ENCODE measurements at regions not wholly inside any gene's neighbourhood (a gene's known extent, or its start where the extent isn't known, plus 50 kb on each side); places are given as distances from the start of the nearest gene placed in this dataset.
"Not testable (repeated sequence)": the region's sequence is repeated elsewhere in the genome, so short reads cannot be mapped to it uniquely, and the experiment has no call there.

DNA sequence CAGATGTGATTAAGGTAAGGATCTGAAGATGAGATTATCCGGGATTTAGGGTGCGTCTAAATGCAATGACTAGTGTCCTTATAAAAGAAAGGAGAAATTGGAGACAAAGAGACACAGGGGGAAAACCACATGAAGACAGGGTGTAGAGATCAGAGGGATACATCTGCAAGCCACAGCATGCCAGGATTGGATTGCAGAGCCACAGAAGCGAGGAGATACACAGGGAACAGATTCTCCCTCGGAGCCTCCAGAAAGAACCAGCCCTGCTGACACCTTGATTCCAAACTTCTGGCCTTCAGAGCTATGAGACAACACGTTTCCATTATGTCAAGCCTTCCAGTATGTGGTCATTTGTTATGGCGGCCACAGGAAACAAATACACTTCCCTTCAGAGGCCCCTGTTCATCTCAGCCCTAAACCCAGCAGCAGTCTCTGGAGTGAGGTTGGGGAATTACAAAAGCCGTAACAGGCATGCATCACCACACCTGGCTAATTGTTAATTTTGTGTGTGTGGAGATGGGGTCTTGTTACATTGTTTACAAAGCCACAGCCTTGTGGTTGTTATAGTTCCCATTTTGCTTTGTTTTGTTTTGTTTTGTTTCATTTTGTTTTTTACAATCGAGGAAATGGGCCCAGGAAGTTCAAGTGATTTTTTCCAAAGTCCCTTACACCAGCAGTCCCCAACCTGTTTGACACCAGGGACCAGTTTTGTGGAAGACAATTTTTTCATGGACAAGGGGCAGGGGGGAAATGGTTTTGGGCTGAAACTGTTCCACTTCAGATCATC lies 51.6 kb upstream of the LYRM9 start:
- Histone ChIP-seq H3K27me3 (ENCODE audit: control insufficient read depth, insufficient read depth, low read length) (peaks cover 3% of the 10 kb centered on the region), H3K9me3 (replicated peaks; ENCODE audit: low read length) (no peaks in the 10 kb centered on the region), H3K36me3 (ENCODE audit: insufficient read depth, low read length) (no peaks in the 10 kb centered on the region), H3K4me1 (ENCODE audit: control insufficient read depth, insufficient read depth, low read length) (no peaks in the 10 kb centered on the region), H3K4me3 (ENCODE audit: low read length) (no peak overlapping the region), H3K4me2 (ENCODE audit: low read length) (no peak overlapping the region), H3K9ac (ENCODE audit: low read depth, low read length) (no peak overlapping the region)

DNA sequence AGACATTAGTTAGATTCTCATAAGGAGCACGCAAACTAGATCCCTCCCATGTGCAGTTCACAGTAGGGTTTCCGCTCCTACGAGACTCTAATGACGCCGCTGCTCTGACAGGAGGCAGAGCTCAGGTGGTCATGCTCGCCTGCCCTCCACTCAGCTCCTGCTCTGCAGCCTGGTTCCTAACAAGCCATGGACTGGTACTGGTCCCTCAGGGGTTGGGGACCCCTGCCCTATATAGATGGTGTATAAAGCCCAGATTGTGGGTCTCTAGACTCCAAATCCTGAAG lies 52.1 kb upstream of the LYRM9 start:
- H3K36me3 ChIP-seq (ENCODE audit: insufficient read depth, low read length): no peaks in the 10 kb centered on the region

DNA sequence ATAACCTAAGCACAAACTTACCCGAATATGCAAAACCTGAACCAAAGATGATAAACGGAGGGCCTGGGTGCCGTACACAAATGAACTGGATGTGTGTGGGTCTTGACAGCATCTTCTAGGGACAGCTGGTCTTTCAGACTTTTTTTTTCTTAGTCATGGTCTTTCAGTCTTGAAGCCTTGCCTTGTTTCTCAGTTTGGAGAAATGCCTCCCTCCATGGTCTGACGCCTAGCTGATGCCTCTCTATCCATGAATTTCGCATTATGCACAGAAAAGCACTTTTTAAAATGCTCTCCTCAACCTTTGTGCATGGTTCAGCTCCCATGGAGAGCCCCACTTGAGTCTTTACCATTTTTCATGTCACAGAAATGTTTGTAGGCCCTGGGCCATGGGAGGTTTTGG lies 52.8 kb upstream of the LYRM9 start:
- Histone ChIP-seq H3K4me1 (ENCODE audit: control insufficient read depth, insufficient read depth, low read length) (no peaks in the 10 kb centered on the region), H3K27me3 (ENCODE audit: control insufficient read depth, insufficient read depth, low read length) (peaks cover 4% of the 10 kb centered on the region), H3K9ac (ENCODE audit: low read depth, low read length) (no peak overlapping the region), H3K4me3 (ENCODE audit: low read length) (no peak overlapping the region), H3K9me3 (replicated peaks; ENCODE audit: low read length) (no peaks in the 10 kb centered on the region), H3K36me3 (ENCODE audit: insufficient read depth, low read length) (no peaks in the 10 kb centered on the region), H3K4me2 (ENCODE audit: low read length) (no peak overlapping the region)

More for the DNA sequence above, 52.1 kb upstream of the LYRM9 start:
- Histone ChIP-seq H3K9me3 (replicated peaks; ENCODE audit: low read length) (no peaks in the 10 kb centered on the region), H3K4me3 (ENCODE audit: low read length) (no peak overlapping the region), H3K27me3 (ENCODE audit: control insufficient read depth, insufficient read depth, low read length) (peaks cover 4% of the 10 kb centered on the region), H3K9ac (ENCODE audit: low read depth, low read length) (no peak overlapping the region), H3K4me2 (ENCODE audit: low read length) (no peak overlapping the region), H3K4me1 (ENCODE audit: control insufficient read depth, insufficient read depth, low read length) (no peaks in the 10 kb centered on the region)

DNA sequence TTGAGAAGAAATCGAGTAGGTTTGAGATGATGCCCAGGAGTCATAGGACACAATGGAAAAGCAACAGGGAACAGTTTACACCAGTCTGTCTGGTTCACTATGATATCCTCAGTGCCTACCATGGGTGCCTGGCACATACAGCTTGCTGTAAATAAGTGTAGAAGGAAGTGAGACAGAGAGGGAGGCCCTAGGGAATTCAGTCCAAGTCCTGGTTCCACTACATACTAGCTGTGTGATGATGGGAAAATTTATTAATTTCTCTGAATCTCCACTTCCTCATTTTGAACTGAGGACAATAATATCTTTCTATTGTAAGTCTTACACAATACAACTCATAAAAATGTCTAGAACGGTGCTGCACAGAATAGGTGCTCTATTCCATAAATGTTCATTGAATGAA lies 53.3 kb upstream of the LYRM9 start:
- Histone ChIP-seq H3K4me2 (ENCODE audit: low read length) (no peak overlapping the region), H3K9ac (ENCODE audit: low read depth, low read length) (no peak overlapping the region), H3K27me3 (ENCODE audit: control insufficient read depth, insufficient read depth, low read length) (peaks cover 7% of the 10 kb centered on the region), H3K36me3 (ENCODE audit: insufficient read depth, low read length) (no peaks in the 10 kb centered on the region), H3K9me3 (replicated peaks; ENCODE audit: low read length) (no peaks in the 10 kb centered on the region), H3K4me1 (ENCODE audit: control insufficient read depth, insufficient read depth, low read length) (no peaks in the 10 kb centered on the region), H3K4me3 (ENCODE audit: low read length) (no peak overlapping the region)

DNA sequence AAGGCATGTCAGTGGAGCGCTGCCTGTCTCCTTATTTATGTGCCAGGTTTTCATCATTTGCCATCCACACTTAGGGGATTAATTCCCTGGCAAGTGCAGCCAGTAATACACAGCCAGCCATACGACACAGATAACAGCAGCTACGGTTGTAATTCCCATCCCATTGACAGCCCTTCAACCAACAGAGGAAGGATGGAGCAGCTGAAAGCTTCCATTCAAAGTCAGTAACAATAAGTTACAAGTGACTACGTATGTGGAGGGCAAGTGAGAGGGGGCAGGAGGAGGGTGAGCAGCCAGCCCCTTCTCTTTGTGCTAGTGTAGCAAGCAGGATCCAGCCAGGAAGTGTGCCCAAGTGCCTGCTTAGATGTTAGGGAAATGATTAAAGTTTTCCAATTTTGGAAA lies 53.8 kb upstream of the LYRM9 start:
- no peak overlapping the region for H3K4me2 ChIP-seq (ENCODE audit: low read length)
- peaks cover 12% of the 10 kb centered on the region for H3K27me3 ChIP-seq (ENCODE audit: control insufficient read depth, insufficient read depth, low read length)
- no peaks in the 10 kb centered on the region for H3K4me1 ChIP-seq (ENCODE audit: control insufficient read depth, insufficient read depth, low read length)
- no peaks in the 10 kb centered on the region for H3K9me3 ChIP-seq (replicated peaks; ENCODE audit: low read length)
- H3K36me3 ChIP-seq (ENCODE audit: insufficient read depth, low read length): no peaks in the 10 kb centered on the region
- H3K4me3 ChIP-seq (ENCODE audit: low read length): no peak overlapping the region
- no peak overlapping the region for H3K9ac ChIP-seq (ENCODE audit: low read depth, low read length)

DNA sequence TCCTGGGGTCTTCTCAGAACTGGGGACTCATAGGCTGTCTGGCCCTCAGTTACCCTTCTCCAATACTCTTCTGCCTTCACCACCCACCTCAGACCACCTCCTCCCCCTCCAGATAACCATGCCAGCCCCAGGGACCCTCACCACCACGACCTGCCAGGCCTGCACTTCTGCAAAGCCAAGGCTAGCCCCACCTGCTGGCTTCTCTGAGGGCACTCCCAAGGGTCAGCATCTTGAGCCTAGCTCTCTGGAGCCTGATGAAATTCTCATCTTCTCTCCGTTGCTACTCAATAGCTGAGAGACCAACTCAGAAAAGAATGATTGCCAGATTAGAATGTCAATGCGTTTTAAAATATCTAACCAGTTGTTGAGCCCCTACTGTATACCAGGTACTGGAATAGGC lies 56.1 kb upstream of the LYRM9 start:
- no peaks in the 10 kb centered on the region for H3K4me1 ChIP-seq (ENCODE audit: control insufficient read depth, insufficient read depth, low read length)
- no peaks in the 10 kb centered on the region for H3K36me3 ChIP-seq (ENCODE audit: insufficient read depth, low read length)
- no peaks in the 10 kb centered on the region for H3K9me3 ChIP-seq (replicated peaks; ENCODE audit: low read length)
- peaks cover 32% of the 10 kb centered on the region for H3K27me3 ChIP-seq (ENCODE audit: control insufficient read depth, insufficient read depth, low read length)
- H3K9ac ChIP-seq (ENCODE audit: low read depth, low read length): no peak overlapping the region
- H3K4me2 ChIP-seq (ENCODE audit: low read length): no peak overlapping the region
- H3K4me3 ChIP-seq (ENCODE audit: low read length): no peak overlapping the region

DNA sequence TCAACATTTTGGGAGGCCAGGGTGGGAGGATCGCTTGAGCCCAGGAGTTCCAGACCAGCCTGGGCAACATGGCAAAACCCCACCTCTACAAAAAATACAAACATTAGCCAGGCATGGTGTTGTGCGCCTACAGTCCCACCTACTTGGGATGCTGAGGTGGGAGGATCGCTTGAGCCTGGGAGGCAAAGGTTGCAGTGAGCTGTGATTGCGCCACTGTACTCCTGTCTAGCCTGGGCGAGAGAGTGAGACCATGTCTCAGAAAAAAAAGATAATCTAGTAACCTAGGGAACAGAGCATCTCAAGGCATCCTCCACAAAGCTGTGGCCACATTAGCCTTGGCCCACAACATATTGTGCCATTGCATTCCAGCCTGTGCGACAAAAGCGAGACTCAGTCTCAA lies 57.1 kb upstream of the LYRM9 start:
- not testable (repeated sequence) for H3K4me2 ChIP-seq (ENCODE audit: low read length); H3K4me1 ChIP-seq (ENCODE audit: control insufficient read depth, insufficient read depth, low read length); H3K4me3 ChIP-seq (ENCODE audit: low read length)

DNA sequence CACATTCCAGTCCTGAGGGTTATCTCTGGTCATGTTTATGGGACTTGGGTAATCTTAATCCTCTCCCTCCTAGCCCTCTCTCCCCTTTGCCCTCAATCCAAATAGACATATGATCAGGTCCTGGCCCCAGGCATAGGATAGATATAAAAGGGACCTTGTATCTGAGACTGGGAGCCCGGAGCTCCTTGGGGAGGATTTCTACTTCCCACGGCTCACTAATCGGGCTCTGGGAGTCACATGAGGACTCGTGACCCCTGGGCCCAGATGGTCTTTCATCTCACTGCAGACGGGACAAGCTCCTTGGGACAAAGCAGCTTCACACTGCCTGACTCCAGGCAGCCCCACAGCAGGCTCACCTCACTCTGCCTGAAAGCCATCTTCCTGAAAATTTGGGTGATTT lies 57.8 kb upstream of the LYRM9 start:
- no peaks in the 10 kb centered on the region for H3K36me3 ChIP-seq (ENCODE audit: insufficient read depth, low read length)
- no peak overlapping the region for H3K9ac ChIP-seq (ENCODE audit: low read depth, low read length)
- peaks cover 46% of the 10 kb centered on the region for H3K27me3 ChIP-seq (ENCODE audit: control insufficient read depth, insufficient read depth, low read length)

More for the DNA sequence above, 57.1 kb upstream of the LYRM9 start:
- not testable (repeated sequence) for H3K9ac ChIP-seq (ENCODE audit: low read depth, low read length); H3K36me3 ChIP-seq (ENCODE audit: insufficient read depth, low read length); H3K9me3 ChIP-seq (replicated peaks; ENCODE audit: low read length)
- H3K27me3 ChIP-seq (ENCODE audit: control insufficient read depth, insufficient read depth, low read length): peaks cover 41% of the 10 kb centered on the region

DNA sequence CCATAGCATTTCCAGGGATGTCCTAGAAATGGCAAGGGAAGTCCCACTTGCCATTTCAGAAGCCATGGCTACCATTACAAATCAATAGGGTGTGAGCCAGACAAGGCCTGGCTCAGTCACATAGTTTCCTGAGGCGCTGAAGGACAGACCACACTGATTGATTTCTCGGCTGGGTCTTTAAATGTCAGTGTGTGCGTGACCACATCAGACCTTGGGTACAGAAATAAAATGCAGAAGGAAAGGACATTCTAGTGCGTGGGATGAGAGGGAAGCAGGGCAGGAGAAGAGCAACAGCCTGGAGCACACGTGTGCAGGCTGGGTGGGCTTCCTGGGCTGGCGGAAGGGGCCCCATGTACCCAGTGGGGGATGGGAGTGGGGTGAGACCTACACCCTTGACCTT lies 58.7 kb upstream of the LYRM9 start:
- Histone ChIP-seq H3K4me2 (ENCODE audit: low read length) (no peak overlapping the region), H3K27me3 (ENCODE audit: control insufficient read depth, insufficient read depth, low read length) (peaks cover 53% of the 10 kb centered on the region), H3K4me1 (ENCODE audit: control insufficient read depth, insufficient read depth, low read length) (no peaks in the 10 kb centered on the region), H3K36me3 (ENCODE audit: insufficient read depth, low read length) (no peaks in the 10 kb centered on the region), H3K4me3 (ENCODE audit: low read length) (no peak overlapping the region), H3K9me3 (replicated peaks; ENCODE audit: low read length) (no peaks in the 10 kb centered on the region), H3K9ac (ENCODE audit: low read depth, low read length) (no peak overlapping the region)

More for the DNA sequence above, 57.8 kb upstream of the LYRM9 start:
- Histone ChIP-seq H3K9me3 (replicated peaks; ENCODE audit: low read length) (no peaks in the 10 kb centered on the region), H3K4me1 (ENCODE audit: control insufficient read depth, insufficient read depth, low read length) (no peaks in the 10 kb centered on the region), H3K4me2 (ENCODE audit: low read length) (no peak overlapping the region), H3K4me3 (ENCODE audit: low read length) (no peak overlapping the region)

DNA sequence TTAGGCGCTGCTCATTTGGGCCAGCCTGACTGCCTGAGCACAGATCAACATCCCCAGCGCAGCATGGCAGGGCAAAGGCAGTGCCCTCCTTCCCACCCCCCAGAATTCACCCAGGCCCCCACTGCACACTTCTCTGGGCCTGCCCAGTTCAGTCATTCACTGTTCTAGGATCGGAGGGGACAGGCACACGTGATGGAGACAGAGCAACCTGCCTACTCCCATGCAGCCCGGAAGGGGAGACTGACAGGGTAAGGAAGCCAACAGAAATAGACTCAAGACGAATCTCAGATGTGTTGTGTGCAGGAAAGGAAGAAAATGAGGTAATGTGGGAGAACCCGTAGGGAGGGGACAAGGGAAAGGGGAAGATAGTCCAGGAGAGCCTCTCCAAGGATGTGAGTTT lies 59.2 kb upstream of the LYRM9 start:
- H3K4me3 ChIP-seq (ENCODE audit: low read length): no peak overlapping the region
- no peak overlapping the region for H3K9ac ChIP-seq (ENCODE audit: low read depth, low read length)
- H3K27me3 ChIP-seq (ENCODE audit: control insufficient read depth, insufficient read depth, low read length): peaks cover 58% of the 10 kb centered on the region
- no peak overlapping the region for H3K4me2 ChIP-seq (ENCODE audit: low read length)
- H3K36me3 ChIP-seq (ENCODE audit: insufficient read depth, low read length): no peaks in the 10 kb centered on the region
- H3K9me3 ChIP-seq (replicated peaks; ENCODE audit: low read length): no peaks in the 10 kb centered on the region
- H3K4me1 ChIP-seq (ENCODE audit: control insufficient read depth, insufficient read depth, low read length): no peaks in the 10 kb centered on the region

DNA sequence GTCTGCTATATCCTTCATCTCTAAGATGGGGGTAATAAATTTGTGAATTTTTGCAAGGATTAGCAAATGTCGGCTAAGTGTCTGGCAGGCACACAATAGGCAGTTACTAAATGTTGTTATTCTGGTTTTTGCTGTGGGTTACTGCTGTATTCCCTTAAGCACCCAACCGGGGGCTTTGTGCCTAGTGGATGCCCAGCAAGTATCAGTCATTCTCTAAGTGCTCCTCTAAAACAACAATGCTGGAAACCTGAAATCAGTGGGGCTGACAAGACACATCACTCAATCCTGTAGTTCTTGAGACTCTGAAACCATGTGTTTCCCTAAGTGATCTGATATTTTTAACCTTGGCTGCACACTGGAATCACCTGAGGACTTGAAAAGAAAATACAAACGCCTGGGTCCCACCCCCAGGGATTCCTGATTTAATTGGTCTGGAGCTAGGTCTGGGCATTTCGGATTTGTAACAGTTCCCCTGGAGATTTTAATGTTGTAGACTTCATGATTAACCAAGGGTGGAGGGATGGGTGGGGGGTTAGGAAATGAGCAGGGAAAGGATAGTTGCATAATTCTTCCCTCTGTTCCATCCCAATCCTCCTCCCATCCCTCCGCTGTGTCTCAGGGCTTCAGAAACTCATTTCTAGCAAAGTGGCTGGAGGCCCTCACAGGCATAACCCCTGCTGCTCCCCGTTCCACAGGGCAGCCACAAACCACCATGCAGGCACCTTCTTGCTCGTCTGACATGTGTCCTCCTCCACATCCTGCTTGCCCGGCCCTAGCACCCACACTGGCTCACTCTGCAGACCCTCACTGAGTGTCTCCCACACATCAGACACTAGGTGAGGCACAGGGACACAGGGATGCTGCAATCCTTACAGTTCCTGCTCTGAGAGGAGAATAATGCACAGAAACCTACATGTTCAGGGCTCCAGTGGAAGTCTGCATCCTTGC lies 61.7 kb upstream of the LYRM9 start:
- H3K27me3 ChIP-seq (ENCODE audit: control insufficient read depth, insufficient read depth, low read length): peaks cover 72% of the 10 kb centered on the region
- H3K36me3 ChIP-seq (ENCODE audit: insufficient read depth, low read length): no peaks in the 10 kb centered on the region
- no peak overlapping the region for H3K4me2 ChIP-seq (ENCODE audit: low read length)
- H3K4me1 ChIP-seq (ENCODE audit: control insufficient read depth, insufficient read depth, low read length): no peaks in the 10 kb centered on the region
- no peak overlapping the region for H3K4me3 ChIP-seq (ENCODE audit: low read length)
- no peaks in the 10 kb centered on the region for H3K9me3 ChIP-seq (replicated peaks; ENCODE audit: low read length)
- no peak overlapping the region for H3K9ac ChIP-seq (ENCODE audit: low read depth, low read length)

Data from skeletal muscle satellite cell (primary cell).